H9 (cell line): ENCODE measurements at regions not wholly inside any gene's neighbourhood (a gene's known extent, or its start where the extent isn't known, plus 50 kb on each side); places are given as distances from the start of the nearest gene placed in this dataset.

Source experiments
- DNase-seq: peaks from one replicate; pipeline ENCODE4 v3.0.0-alpha.2; 2017
- H2AFZ ChIP-seq: one replicate; pipeline ENCODE4 v1.6.1; 2013; ENCODE audit warnings: mild to moderate bottlenecking, low read length, control low read depth, moderate library complexity
- H2AK5ac ChIP-seq: 2 replicates; pipeline ENCODE4 v1.6.1; 2013; ENCODE audit warnings: low read length, control low read depth, mixed read lengths; ENCODE audit not compliant: insufficient read length
- H2BK120ac ChIP-seq: one replicate; pipeline ENCODE4 v1.6.1; 2013; ENCODE audit warnings: low read depth, mild to moderate bottlenecking, low read length, control low read depth, inconsistent platforms; ENCODE audit not compliant: poor library complexity, severe bottlenecking
- H2BK12ac ChIP-seq: 2 replicates; pipeline ENCODE4 v1.6.1; 2013; ENCODE audit warnings: low read length, control low read depth, mixed read lengths, low read depth; ENCODE audit not compliant: insufficient read length
- H2BK15ac ChIP-seq: 2 replicates; pipeline ENCODE4 v1.6.1; 2013; ENCODE audit warnings: low read depth, low read length, control low read depth
- H2BK20ac ChIP-seq: one replicate; pipeline ENCODE4 v1.6.1; 2013; ENCODE audit warnings: low read depth, mild to moderate bottlenecking, low read length, control low read depth, inconsistent platforms; ENCODE audit not compliant: poor library complexity, severe bottlenecking
- H2BK5ac ChIP-seq: 2 replicates; pipeline ENCODE4 v1.6.1; 2013; ENCODE audit warnings: low read length, control low read depth, mixed read lengths; ENCODE audit not compliant: insufficient read length
- H3K14ac ChIP-seq: 2 replicates; pipeline ENCODE4 v1.6.1; 2013; ENCODE audit warnings: low read length, control low read depth; ENCODE audit not compliant: insufficient read depth
- H3K18ac ChIP-seq: 2 replicates; pipeline ENCODE4 v1.6.1; 2013; ENCODE audit warnings: low read depth, mild to moderate bottlenecking, mixed read lengths, low read length, control low read depth; ENCODE audit not compliant: insufficient read length
- H3K23ac ChIP-seq: 2 replicates; pipeline ENCODE4 v1.6.1; 2013; ENCODE audit warnings: low read length, control low read depth, mixed read lengths, low read depth; ENCODE audit not compliant: insufficient read length
- H3K23me2 ChIP-seq: 2 replicates; pipeline ENCODE4 v1.6.1; 2013; ENCODE audit warnings: low read depth, mild to moderate bottlenecking, mixed read lengths, low read length, control low read depth; ENCODE audit not compliant: insufficient read length, poor library complexity, severe bottlenecking
- H3K27ac ChIP-seq: 2 replicates; pipeline ENCODE4 v1.5.1; 2013; ENCODE audit warnings: low read length, control low read depth, mixed read lengths, low read depth; ENCODE audit not compliant: insufficient read length
- H3K27me3 ChIP-seq: 2 replicates; pipeline ENCODE4 v1.6.1; 2013; ENCODE audit warnings: low read length, control low read depth, inconsistent platforms; ENCODE audit not compliant: insufficient read depth
- H3K4ac ChIP-seq: 2 replicates; pipeline ENCODE4 v1.6.1; 2013; ENCODE audit warnings: low read depth, mild to moderate bottlenecking, control low read depth, inconsistent platforms, low read length, moderate library complexity
- H3K4me1 ChIP-seq: 2 replicates; pipeline ENCODE4 v1.6.1; 2013; ENCODE audit warnings: low read length, control low read depth, inconsistent platforms; ENCODE audit not compliant: insufficient read depth
- H3K4me2 ChIP-seq: 2 replicates; pipeline ENCODE4 v1.6.1; 2013; ENCODE audit warnings: low read length, control low read depth, mixed read lengths; ENCODE audit not compliant: insufficient read length, insufficient read depth
- H3K56ac ChIP-seq: 2 replicates; pipeline ENCODE4 v1.6.1; 2013; ENCODE audit warnings: low read depth, mild to moderate bottlenecking, mixed read lengths, low read length, control low read depth; ENCODE audit not compliant: insufficient read length
- H3K79me1 ChIP-seq: 2 replicates; pipeline ENCODE4 v1.6.1; 2013; ENCODE audit warnings: low read depth, mild to moderate bottlenecking, moderate library complexity, low read length, control low read depth, inconsistent platforms; ENCODE audit not compliant: insufficient read depth, poor library complexity, severe bottlenecking
- H3K79me2 ChIP-seq: 2 replicates; pipeline ENCODE4 v1.6.1; 2013; ENCODE audit warnings: low read length, control low read depth, inconsistent platforms; ENCODE audit not compliant: insufficient read depth
- H3K9ac ChIP-seq: 2 replicates; pipeline ENCODE4 v1.6.1; 2013; ENCODE audit warnings: low read length, control low read depth, mixed read lengths; ENCODE audit not compliant: insufficient read length; ENCODE audit errors: extremely low read depth
- H3K9me3 ChIP-seq: one replicate; pipeline ENCODE4 v1.6.1; 2013; ENCODE audit warnings: low read depth, low read length, inconsistent platforms; ENCODE audit not compliant: control insufficient read depth
- H3T11ph ChIP-seq: one replicate; pipeline ENCODE4 v1.6.1; 2013; ENCODE audit warnings: mild to moderate bottlenecking, low read length, control low read depth, inconsistent platforms
- H4K20me1 ChIP-seq: one replicate; pipeline ENCODE4 v1.6.1; 2013; ENCODE audit not compliant: control insufficient read depth, insufficient read length, insufficient read depth
- H4K5ac ChIP-seq: 2 replicates; pipeline ENCODE4 v1.6.1; 2013; ENCODE audit warnings: low read depth, mild to moderate bottlenecking, mixed read lengths, low read length, control low read depth; ENCODE audit not compliant: insufficient read length
- H4K8ac ChIP-seq: replicated peaks from 2 replicates; pipeline ENCODE4 v1.6.1; 2013; ENCODE audit warnings: low read length, control low read depth, mixed read lengths, low read depth; ENCODE audit not compliant: insufficient read length
- H4K91ac ChIP-seq: 2 replicates; pipeline ENCODE4 v1.6.1; 2013; ENCODE audit warnings: low read depth, mild to moderate bottlenecking, moderate library complexity, mixed read lengths, low read length, control low read depth; ENCODE audit not compliant: insufficient read length
- H3K27ac Mint-ChIP-seq, 3 experiments: 2 replicates in 2 of 3; 3 replicates in 1 of 3; pipeline ENCODE4 v1.8.0; 2020 to 2021; ENCODE audit warnings: mixed read lengths in 3 of 3, mild to moderate bottlenecking in 1 of 3, moderate library complexity in 1 of 3
- H3K27me3 Mint-ChIP-seq: 2 replicates; pipeline ENCODE4 v1.8.0; 2021; ENCODE audit warnings: low read depth, mild to moderate bottlenecking, moderate library complexity, mixed read lengths
- H3K36me3 Mint-ChIP-seq, 3 experiments: 2 replicates in 2 of 3; 3 replicates in 1 of 3; pipeline ENCODE4 v1.8.0; 2020 to 2021; ENCODE audit warnings: low read depth in 3 of 3, mixed read lengths in 3 of 3; ENCODE audit not compliant: insufficient read depth in 1 of 3
- H3K4me1 Mint-ChIP-seq, 2 experiments: 2 replicates each; pipeline ENCODE4 v1.8.0; 2020; ENCODE audit warnings: mixed read lengths in 2 of 2
- H3K4me3 Mint-ChIP-seq, 2 experiments: 2 replicates in 1 of 2; 3 replicates in 1 of 2; pipeline ENCODE4 v1.8.0; 2020 to 2021; ENCODE audit warnings: mild to moderate bottlenecking in 2 of 2, mixed read lengths in 2 of 2, moderate library complexity in 1 of 2
- H3K9me3 Mint-ChIP-seq, 2 experiments: 2 replicates in 1 of 2; 3 replicates in 1 of 2; pipeline ENCODE4 v1.8.0; 2020; ENCODE audit warnings: mild to moderate bottlenecking in 2 of 2, mixed read lengths in 2 of 2, moderate library complexity in 1 of 2
- CTCF ChIP-seq: fragments of 200-600 bp; sonication (generic); conservative IDR thresholded peaks from 3 replicates; pipeline ENCODE4 v1.8.0; 2021; ENCODE audit warnings: antibody characterized with exemption, mild to moderate bottlenecking
- WGBS: extraction: QIAGEN DNeasy Blood & Tissue Kit; methylation state at CpG from one replicate; pipeline ENCODE4 v1.1.7; 2013; ENCODE audit warnings: missing lambda C conversion rate, low lambda C conversion rate, mixed read lengths; ENCODE audit not compliant: insufficient read length; ENCODE audit errors: extremely low coverage; 5-methylcytosine and 5-hydroxymethylcytosine counted together

GRCh38 chr5:8068078-8068477 lies 199.1 kb downstream of the MTRR start:
- Histone ChIP-seq H4K5ac (no peak overlapping the region), H3K4ac (no peak overlapping the region), H2BK20ac (no peak overlapping the region), H3K79me2 (no peaks in the 10 kb centered on the region), H2AK5ac (no peak overlapping the region), H3K18ac (no peak overlapping the region), H3K23ac (no peak overlapping the region), H2BK15ac (no peak overlapping the region), H4K20me1 (no peaks in the 10 kb centered on the region), H3K14ac (no peak overlapping the region), H2BK5ac (no peak overlapping the region), H3K56ac (no peak overlapping the region), H2BK12ac (no peak overlapping the region), H2AFZ (no peak overlapping the region), H3T11ph (no peak overlapping the region), H3K9me3 (no peaks in the 10 kb centered on the region), H3K4me1 (no peaks in the 10 kb centered on the region), H3K79me1 (no peaks in the 10 kb centered on the region), H3K23me2 (no peaks in the 10 kb centered on the region), H4K91ac (no peak overlapping the region), H3K27ac (no peak overlapping the region), H3K27me3 (no peaks in the 10 kb centered on the region), H3K9ac (no peak overlapping the region), H4K8ac (no peak overlapping the region), H3K4me2 (no peak overlapping the region), H2BK120ac (no peak overlapping the region)
- H3K27ac Mint-ChIP-seq = no peak overlapping the region
- no CpG with 5 or more reads among the region's 1 CpG for WGBS
- H3K4me3 Mint-ChIP-seq = no peak overlapping the region
- H3K9me3 Mint-ChIP-seq = no peaks in the 10 kb centered on the region; a peak in 1 of 5 replicates
- no peaks in the 10 kb centered on the region for H3K4me1 Mint-ChIP-seq
- H3K36me3 Mint-ChIP-seq = no peaks in the 10 kb centered on the region
- no peak for DNase-seq
- TF ChIP-seq CTCF = no peak
- H3K27me3 Mint-ChIP-seq = no peaks in the 10 kb centered on the region
